ENCODE measurements at regions not wholly inside any gene's neighbourhood (a gene's known extent, or its start where the extent isn't known, plus 50 kb on each side); places are given as distances from the start of the nearest gene placed in this dataset.
"Not testable (repeated sequence)": the region's sequence is repeated elsewhere in the genome, so short reads cannot be mapped to it uniquely, and the experiment has no call there.

GRCh38 chrX:152507168-152507567, 56.1 kb upstream of the GABRA3 start:
- not testable (repeated sequence) for H3K4me3 Mint-ChIP-seq; H3K27ac Mint-ChIP-seq; H3K27me3 Mint-ChIP-seq (ENCODE audit: low read depth, poor library complexity); H3K36me3 Mint-ChIP-seq (ENCODE audit: low read depth); DNase-seq; H3K4me1 Mint-ChIP-seq
- H3K9me3 Mint-ChIP-seq, result peaks cover 37% of the 10 kb centered on the region

GRCh38 chrX:152520653-152521052, 69.5 kb upstream of the GABRA3 start:
- no peak overlapping the region for H3K4me3 Mint-ChIP-seq
- no peak for DNase-seq
- peaks cover 6% of the 10 kb centered on the region for H3K4me1 Mint-ChIP-seq
- TF ChIP-seq CTCF (IDR thresholded peaks at IDR 0.05), result no peak
- peaks cover 35% of the 10 kb centered on the region for H3K9me3 Mint-ChIP-seq
- no peak overlapping the region for H3K27ac Mint-ChIP-seq
- H3K27me3 Mint-ChIP-seq (ENCODE audit: low read depth, poor library complexity), result no peaks in the 10 kb centered on the region
- H3K36me3 Mint-ChIP-seq (ENCODE audit: low read depth), result no peaks in the 10 kb centered on the region

GRCh38 chrX:152528193-152528592, 77.1 kb upstream of the GABRA3 start:
- no peak for DNase-seq
- Mint-ChIP-seq H3K27me3 (ENCODE audit: low read depth, poor library complexity) (peaks cover 3% of the 10 kb centered on the region), H3K27ac (no peak overlapping the region), H3K4me3 (no peak overlapping the region), H3K36me3 (ENCODE audit: low read depth) (no peaks in the 10 kb centered on the region), H3K9me3 (peaks cover 38% of the 10 kb centered on the region), H3K4me1 (no peaks in the 10 kb centered on the region)
- TF ChIP-seq CTCF (IDR thresholded peaks at IDR 0.05), result no peak

- TF ChIP-seq CTCF (IDR thresholded peaks at IDR 0.05), result no peak
- Mint-ChIP-seq H3K36me3 (ENCODE audit: low read depth) (no peaks in the 10 kb centered on the region), H3K4me3 (no peak overlapping the region), H3K4me1 (no peaks in the 10 kb centered on the region), H3K27ac (no peak overlapping the region), H3K27me3 (ENCODE audit: low read depth, poor library complexity) (peaks cover 7% of the 10 kb centered on the region), H3K9me3 (peaks cover 40% of the 10 kb centered on the region)
- no peak for DNase-seq
Measured at GRCh38 chrX:152530967-152531366, 79.9 kb upstream of the GABRA3 start.

GRCh38 chrX:152537373-152537772, 86.3 kb upstream of the GABRA3 start:
- peaks cover 6% of the 10 kb centered on the region for H3K27me3 Mint-ChIP-seq (ENCODE audit: low read depth, poor library complexity)
- TF ChIP-seq CTCF (IDR thresholded peaks at IDR 0.05), result no peak
- no peaks in the 10 kb centered on the region for H3K4me1 Mint-ChIP-seq
- peaks cover 29% of the 10 kb centered on the region for H3K9me3 Mint-ChIP-seq
- no peak overlapping the region for H3K4me3 Mint-ChIP-seq
- H3K27ac Mint-ChIP-seq, result no peak overlapping the region
- no peak for DNase-seq
- H3K36me3 Mint-ChIP-seq (ENCODE audit: low read depth), result no peaks in the 10 kb centered on the region

GRCh38 chrX:152573866-152574265, 63.8 kb upstream of the GABRQ start:
- Mint-ChIP-seq H3K27ac (no peak overlapping the region), H3K36me3 (ENCODE audit: low read depth) (no peaks in the 10 kb centered on the region), H3K27me3 (ENCODE audit: low read depth, poor library complexity) (peaks cover 11% of the 10 kb centered on the region), H3K9me3 (peaks cover 45% of the 10 kb centered on the region), H3K4me1 (peaks cover 4% of the 10 kb centered on the region), H3K4me3 (no peak overlapping the region)
- DNase-seq, result no peak
- no peak for TF ChIP-seq CTCF (IDR thresholded peaks at IDR 0.05)

Measured in nephron progenitor cell (in vitro differentiated cells).